Stimulated activated CD4-positive, alpha-beta T cell treated with anti-CD3 and anti-CD28 coated beads, Interleukin-15, amount 100 ng/mL, for 1 hour (primary cell): ENCODE measurements at regions not wholly inside any gene's neighbourhood (a gene's known extent, or its start where the extent isn't known, plus 50 kb on each side); places are given as distances from the start of the nearest gene placed in this dataset.
"Not testable (repeated sequence)": the region's sequence is repeated elsewhere in the genome, so short reads cannot be mapped to it uniquely, and the experiment has no call there.

ENCODE experiments used
- DNase-seq, 2 donors: peaks; one replicate each; pipeline ENCODE4 v3.0.0-alpha.2; 2020; ENCODE audit warnings: low read depth in 1 of 2, low spot score in 1 of 2

- no peak for DNase-seq
Observed at GRCh38 chr10:118963933-118964332, 65.6 kb upstream of the NANOS1 start.

GRCh38 chr10:118964476-118964875 is 65.0 kb upstream of the NANOS1 start:
- not testable (repeated sequence) for DNase-seq

GRCh38 chr10:118965096-118965495 is 64.4 kb upstream of the NANOS1 start:
- no peak for DNase-seq

GRCh38 chr10:118965645-118966044 is 63.9 kb upstream of the NANOS1 start:
- no peak for DNase-seq

GRCh38 chr10:118966076-118966849 is 63.3 kb upstream of the NANOS1 start:
- no peak for DNase-seq

- DNase-seq, result no peak
Observed at GRCh38 chr10:118966850-118967125, 62.7 kb upstream of the NANOS1 start.

- no peak for DNase-seq
Observed at GRCh38 chr10:118967160-118967559, 62.4 kb upstream of the NANOS1 start.

GRCh38 chr10:118968060-118968459 is 61.5 kb upstream of the NANOS1 start:
- DNase-seq, result no peak

GRCh38 chr10:118968482-118968881 is 61.0 kb upstream of the NANOS1 start:
- DNase-seq, result no peak

GRCh38 chr10:118969014-118969413 is 60.5 kb upstream of the NANOS1 start:
- DNase-seq, result no peak

GRCh38 chr10:118970770-118971169 is 58.7 kb upstream of the NANOS1 start:
- DNase-seq, result no peak

- DNase-seq, result no peak
Observed at GRCh38 chr10:118971187-118971586, 58.3 kb upstream of the NANOS1 start.

GRCh38 chr10:118971876-118972275 is 57.6 kb upstream of the NANOS1 start:
- no peak for DNase-seq

- DNase-seq, result no peak
Observed at GRCh38 chr10:118973744-118974143, 55.8 kb upstream of the NANOS1 start.

GRCh38 chr10:118974951-118975350 is 54.6 kb upstream of the NANOS1 start:
- no peak for DNase-seq

- not testable (repeated sequence) for DNase-seq
Observed at GRCh38 chr10:118976219-118976618, 53.3 kb upstream of the NANOS1 start.

GRCh38 chr10:118977022-118977599 is 52.4 kb upstream of the NANOS1 start:
- DNase-seq, result no peak

GRCh38 chr10:118977835-118978234 is 51.7 kb upstream of the NANOS1 start:
- no peak for DNase-seq

- DNase-seq, result no peak
Observed at GRCh38 chr10:118978316-118978997, 51.1 kb upstream of the NANOS1 start.

GRCh38 chr10:118978998-118979350 is 50.5 kb upstream of the NANOS1 start:
- DNase-seq, result no peak

- DNase-seq, result no peak
Observed at GRCh38 chr10:118979661-118980060, 49.9 kb upstream of the NANOS1 start.
